HCT116 (cell line): ENCODE measurements at regions not wholly inside any gene's neighbourhood (a gene's known extent, or its start where the extent isn't known, plus 50 kb on each side); places are given as distances from the start of the nearest gene placed in this dataset.

Source experiments
- ATAC-seq: fragments of 200-7000 bp; cut with Tn5 transposase; 2 replicates; pipeline ENCODE4 v1.9.1; 2020; ENCODE audit warnings: mild to moderate bottlenecking, moderate library complexity
- BruUV-seq: library from RNA; stranded (reverse); fragments of 400-500 nt; replicated peaks from 2 replicates; lab custom pipeline; 2021; lab: Mats Ljungman, UMichigan
- CTCF ChIA-PET: fragments of 300-600 bp; sonication (Branson Sonifier 250); formaldehyde crosslinking; loops from one replicate; lab custom pipeline; 2021; ENCODE audit warnings: antibody characterized with exemption; lab: Charles Lee
- POLR2A ChIA-PET: fragments of 300-600, 350-600 bp; sonication (Branson Sonifier 250); formaldehyde crosslinking; loops from one replicate; lab custom pipeline; 2021; ENCODE audit warnings: antibody characterized with exemption; lab: Charles Lee
- RAD21 ChIA-PET, 2 experiments: fragments of 300-600 bp; sonication (Branson Sonifier 250); formaldehyde crosslinking; loops; one replicate each; lab custom pipeline; 2023; ENCODE audit warnings: low total read pairs in 2 of 2; ENCODE audit not compliant: uncharacterized antibody in 2 of 2, unreplicated experiment in 2 of 2, low non-redundant PET in 1 of 2; lab: Charles Lee
- DNase-seq: peaks from one replicate; pipeline ENCODE4 v3.0.0-alpha.2; 2010; ENCODE audit warnings: low read depth, low spot score
- H2AFZ ChIP-seq: fragments of 200-600 bp; shearing (Covaris generic), sonication (generic); 2 replicates; pipeline ENCODE4 v1.6.1; 2017; ENCODE audit warnings: low read depth, mixed run types, mixed read lengths, antibody characterized with exemption, low read length; ENCODE audit not compliant: poor library complexity, severe bottlenecking
- H3K27ac ChIP-seq: 2 replicates; pipeline ENCODE4 v1.5.1; 2012; ENCODE audit warnings: low read depth, low read length
- H3K27me3 ChIP-seq: fragments of 200-600 bp; sonication (generic); 2 replicates; pipeline ENCODE4 v1.6.1; 2016; ENCODE audit warnings: mixed run types, low read length, mixed read lengths; ENCODE audit not compliant: insufficient read depth
- H3K36me3 ChIP-seq, 2 experiments: fragments of 200-500 bp in 1 of 2; fragments of 200-600 bp in 1 of 2; sonication (Bioruptor generic) in 1 of 2; sonication (generic) in 1 of 2; 2 replicates each; pipeline versions ENCODE4 v1.5.1 to v1.6.1; 2014 to 2016; ENCODE audit warnings: low read length in 2 of 2, inconsistent platforms in 1 of 2, mixed read lengths in 1 of 2, mixed run types in 1 of 2; ENCODE audit not compliant: insufficient read depth in 2 of 2, control insufficient read depth in 1 of 2
- H3K4me1 ChIP-seq, 2 experiments: fragments of 200-600 bp in 1 of 2; sonication (generic) in 1 of 2; 2 replicates each; pipeline versions ENCODE4 v1.5.1 to v1.6.1; 2012 to 2017; ENCODE audit warnings: low read length in 2 of 2, inconsistent platforms in 1 of 2, mild to moderate bottlenecking in 1 of 2, mixed read lengths in 1 of 2, mixed run types in 1 of 2, moderate library complexity in 1 of 2; ENCODE audit not compliant: insufficient read depth in 2 of 2, control insufficient read depth in 1 of 2
- H3K4me2 ChIP-seq: fragments of 200-600 bp; sonication (generic); 2 replicates; pipeline ENCODE4 v1.6.1; 2017; ENCODE audit warnings: mixed run types, low read length, mixed read lengths
- H3K4me3 ChIP-seq, 2 experiments: fragments of 200-600 bp in 1 of 2; sonication (generic) in 1 of 2; replicated peaks in 1 of 2; 2 replicates each; pipeline ENCODE4 v1.5.1; 2011 to 2016; ENCODE audit warnings: low read length in 2 of 2, control low read depth in 1 of 2, low read depth in 1 of 2, mild to moderate bottlenecking in 1 of 2, mixed read lengths in 1 of 2, mixed run types in 1 of 2
- H3K79me2 ChIP-seq: fragments of 200-600 bp; sonication (generic); 2 replicates; pipeline ENCODE4 v1.6.1; 2017; ENCODE audit warnings: mild to moderate bottlenecking, mixed run types, low read length, moderate library complexity, mixed read lengths; ENCODE audit not compliant: insufficient read depth
- H3K9ac ChIP-seq: fragments of 200-600 bp; sonication (generic); 2 replicates; pipeline ENCODE4 v1.6.1; 2016; ENCODE audit warnings: low read length, mixed read lengths
- H3K9me2 ChIP-seq: fragments of 200-600 bp; sonication (generic), shearing (Covaris generic); 2 replicates; pipeline ENCODE4 v1.6.1; 2017; ENCODE audit warnings: mixed run types, mild to moderate bottlenecking, moderate library complexity; ENCODE audit not compliant: insufficient read depth
- H3K9me3 ChIP-seq, 2 experiments: fragments of 200-500 bp in 1 of 2; fragments of 200-600 bp in 1 of 2; sonication (Bioruptor generic) in 1 of 2; sonication (generic) in 1 of 2; 2 replicates each; pipeline ENCODE4 v1.6.1; 2014 to 2017; ENCODE audit warnings: low read length in 2 of 2, mixed read lengths in 2 of 2, inconsistent platforms in 1 of 2, low read depth in 1 of 2, mild to moderate bottlenecking in 1 of 2, mixed run types in 1 of 2, moderate library complexity in 1 of 2; ENCODE audit not compliant: control insufficient read depth in 1 of 2, insufficient read depth in 1 of 2
- H4K20me1 ChIP-seq: fragments of 200-600 bp; sonication (generic), shearing (Covaris generic); 2 replicates; pipeline ENCODE4 v1.6.1; 2017; ENCODE audit warnings: mixed run types, mild to moderate bottlenecking, moderate library complexity; ENCODE audit not compliant: insufficient read depth
- ATF3 ChIP-seq: IDR thresholded peaks from 2 replicates; pipeline ENCODE4 v1.6.1; 2012
- ELF1 ChIP-seq: IDR thresholded peaks from 2 replicates; pipeline ENCODE4 v1.6.1; 2012; ENCODE audit warnings: low read depth, borderline replicate concordance
- POLR2A ChIP-seq: IDR thresholded peaks from 2 replicates; pipeline ENCODE4 v1.7.0; 2011; ENCODE audit warnings: borderline replicate concordance; ENCODE audit not compliant: insufficient read depth, insufficient read length; ENCODE audit errors: extremely low read depth
- POLR2AphosphoS5 ChIP-seq: IDR thresholded peaks from 2 replicates; pipeline ENCODE4 v1.6.1; 2011; ENCODE audit warnings: mild to moderate bottlenecking, low read depth, low read length, moderate library complexity
- RAD21 ChIP-seq: IDR thresholded peaks from 2 replicates; pipeline ENCODE4 v1.6.1; 2012; ENCODE audit warnings: low read depth, mild to moderate bottlenecking
- SP1 ChIP-seq: IDR thresholded peaks from 2 replicates; pipeline ENCODE4 v1.6.1; 2012; ENCODE audit warnings: low read depth
- TCF7L2 ChIP-seq: IDR thresholded peaks from 2 replicates; pipeline ENCODE4 v1.7.0; 2011; ENCODE audit warnings: borderline replicate concordance, inconsistent platforms; ENCODE audit not compliant: insufficient read depth, insufficient read length; ENCODE audit errors: extremely low read depth
- YY1 ChIP-seq: IDR thresholded peaks from 2 replicates; pipeline ENCODE4 v1.6.1; 2011; ENCODE audit warnings: low read length, low read depth, moderate library complexity, mild to moderate bottlenecking; ENCODE audit not compliant: insufficient replicate concordance; ENCODE audit errors: extremely low read depth
- ZNF274 ChIP-seq: fragments of 200-500 bp; sonication (Bioruptor generic); IDR thresholded peaks from 2 replicates; pipeline ENCODE4 v1.6.1; 2014; ENCODE audit warnings: mild to moderate bottlenecking, low read depth, low read length, inconsistent platforms
- intact Hi-C: fragments of 100-400 bp; cut with micrococcal nuclease; formaldehyde crosslinking; loops from 2 replicates; pipeline ENCODE4 v1.10.0; 2022
- TF ChIP-seq, protein P1 (sequence below): IDR thresholded peaks from 2 replicates; pipeline ENCODE4 v1.6.1; 2012; ENCODE audit warnings: low read depth

- BruUV-seq, result no TSS peak
- ChIA-PET POLR2A (no interaction called here), CTCF (no interaction called here), RAD21 (no interaction called here)
- no peak overlapping the region for H3K9ac ChIP-seq
- H2AFZ ChIP-seq, result no peak overlapping the region
- H3K4me3 ChIP-seq, result no peak overlapping the region
- ATAC-seq (no peak), DNase-seq (no peak)
- H3K9me3 ChIP-seq, result no peaks in the 10 kb centered on the region; a peak in 1 of 4 replicates
- no peak overlapping the region for H3K4me2 ChIP-seq
- no peaks in the 10 kb centered on the region for H3K79me2 ChIP-seq
- no peaks in the 10 kb centered on the region for H3K36me3 ChIP-seq
- TF ChIP-seq YY1, result no peak
- no peak for TF ChIP-seq POLR2AphosphoS5
- no peaks in the 10 kb centered on the region for H4K20me1 ChIP-seq
- H3K9me2 ChIP-seq, result no peaks in the 10 kb centered on the region
- no peak overlapping the region for H3K27ac ChIP-seq
- intact Hi-C loops, result no loop called here
- H3K4me1 ChIP-seq, result peaks cover 4% of the 10 kb centered on the region in 2 experiments; a peak in 1 of 4 replicates
- no peaks in the 10 kb centered on the region for H3K27me3 ChIP-seq
Observed at GRCh38 chr2:223214394-223215253, 162.6 kb downstream of the KCNE4 start.

GRCh38 chr2:223215254-223215516 is 163.2 kb downstream of the KCNE4 start:
- no TSS peak for BruUV-seq

More at GRCh38 chr2:223215254-223215516, 163.2 kb downstream of the KCNE4 start:
- ChIA-PET RAD21 (no interaction called here), CTCF (no interaction called here), POLR2A (interaction anchor here (0.7 kb wide), 1 partner anchor 271 kb away, joined by 4 read pairs; no protein-coding TSS in a partner anchor)
- ATAC-seq (no peak), DNase-seq (no peak)
- no peaks in the 10 kb centered on the region for H3K27me3 ChIP-seq
- H3K4me3 ChIP-seq, result no peak overlapping the region
- no peaks in the 10 kb centered on the region for H3K79me2 ChIP-seq
- TF ChIP-seq SP1 (no peak), RAD21 (no peak), POLR2A (no peak), ELF1 (no peak), TCF7L2 (no peak), ATF3 (no peak), POLR2AphosphoS5 (no peak), ZNF274 (no peak)
- TF ChIP-seq, protein P1, sequence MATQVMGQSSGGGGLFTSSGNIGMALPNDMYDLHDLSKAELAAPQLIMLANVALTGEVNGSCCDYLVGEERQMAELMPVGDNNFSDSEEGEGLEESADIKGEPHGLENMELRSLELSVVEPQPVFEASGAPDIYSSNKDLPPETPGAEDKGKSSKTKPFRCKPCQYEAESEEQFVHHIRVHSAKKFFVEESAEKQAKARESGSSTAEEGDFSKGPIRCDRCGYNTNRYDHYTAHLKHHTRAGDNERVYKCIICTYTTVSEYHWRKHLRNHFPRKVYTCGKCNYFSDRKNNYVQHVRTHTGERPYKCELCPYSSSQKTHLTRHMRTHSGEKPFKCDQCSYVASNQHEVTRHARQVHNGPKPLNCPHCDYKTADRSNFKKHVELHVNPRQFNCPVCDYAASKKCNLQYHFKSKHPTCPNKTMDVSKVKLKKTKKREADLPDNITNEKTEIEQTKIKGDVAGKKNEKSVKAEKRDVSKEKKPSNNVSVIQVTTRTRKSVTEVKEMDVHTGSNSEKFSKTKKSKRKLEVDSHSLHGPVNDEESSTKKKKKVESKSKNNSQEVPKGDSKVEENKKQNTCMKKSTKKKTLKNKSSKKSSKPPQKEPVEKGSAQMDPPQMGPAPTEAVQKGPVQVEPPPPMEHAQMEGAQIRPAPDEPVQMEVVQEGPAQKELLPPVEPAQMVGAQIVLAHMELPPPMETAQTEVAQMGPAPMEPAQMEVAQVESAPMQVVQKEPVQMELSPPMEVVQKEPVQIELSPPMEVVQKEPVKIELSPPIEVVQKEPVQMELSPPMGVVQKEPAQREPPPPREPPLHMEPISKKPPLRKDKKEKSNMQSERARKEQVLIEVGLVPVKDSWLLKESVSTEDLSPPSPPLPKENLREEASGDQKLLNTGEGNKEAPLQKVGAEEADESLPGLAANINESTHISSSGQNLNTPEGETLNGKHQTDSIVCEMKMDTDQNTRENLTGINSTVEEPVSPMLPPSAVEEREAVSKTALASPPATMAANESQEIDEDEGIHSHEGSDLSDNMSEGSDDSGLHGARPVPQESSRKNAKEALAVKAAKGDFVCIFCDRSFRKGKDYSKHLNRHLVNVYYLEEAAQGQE, result no peak
- no peaks in the 10 kb centered on the region for H3K9me2 ChIP-seq
- no peaks in the 10 kb centered on the region; a peak in 1 of 4 replicates for H3K9me3 ChIP-seq
- intact Hi-C loops, result no loop called here
- H4K20me1 ChIP-seq, result no peaks in the 10 kb centered on the region
- H3K27ac ChIP-seq, result no peak overlapping the region
- no peak overlapping the region for H2AFZ ChIP-seq
- H3K4me2 ChIP-seq, result no peak overlapping the region
- H3K9ac ChIP-seq, result no peak overlapping the region
- H3K36me3 ChIP-seq, result no peaks in the 10 kb centered on the region
- H3K4me1 ChIP-seq, result peaks cover 4% of the 10 kb centered on the region in 2 experiments; a peak in 1 of 4 replicates
